ENCODE measurements at regions not wholly inside any gene's neighbourhood (a gene's known extent, or its start where the extent isn't known, plus 50 kb on each side); places are given as distances from the start of the nearest gene placed in this dataset.

DNA sequence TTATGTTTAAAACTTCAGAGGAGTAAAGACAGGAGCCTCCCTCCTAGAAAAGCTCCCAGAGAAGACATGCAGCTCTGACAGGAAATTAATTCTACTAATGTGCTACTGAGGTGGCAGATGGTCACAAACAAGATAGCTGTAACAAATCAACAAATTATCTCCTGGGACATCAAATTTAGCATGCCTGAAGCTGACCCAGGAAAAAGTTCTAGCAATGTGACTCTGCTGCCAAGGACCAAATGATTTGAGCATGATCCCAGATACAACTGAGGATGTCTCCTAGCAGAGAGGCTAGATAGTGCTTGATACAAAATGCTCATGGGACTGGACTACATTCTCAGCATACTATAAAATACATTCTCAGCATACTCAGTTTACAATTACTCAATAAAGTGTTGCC is 413.5 kb upstream of the SMC2 start:
- Histone ChIP-seq H3K36me3 (ENCODE audit: low read depth) (no peaks in the 10 kb centered on the region), H3K4me3 (ENCODE audit: severe bottlenecking) (no peak overlapping the region), H3K9me3 (ENCODE audit: severe bottlenecking) (no peaks in the 10 kb centered on the region), H3K27me3 (ENCODE audit: insufficient read depth, poor library complexity, severe bottlenecking) (no peaks in the 10 kb centered on the region), H3K4me1 (ENCODE audit: insufficient read depth, poor library complexity, severe bottlenecking) (no peaks in the 10 kb centered on the region), H3K27ac (ENCODE audit: poor library complexity, severe bottlenecking) (no peak overlapping the region)
- DNase-seq (ENCODE audit: low spot score) = no peak
- TF ChIP-seq CTCF (IDR thresholded peaks at IDR 0.05; ENCODE audit: poor library complexity, severe bottlenecking) = no peak
- ATAC-seq (ENCODE audit: low read depth) = no peak

DNA sequence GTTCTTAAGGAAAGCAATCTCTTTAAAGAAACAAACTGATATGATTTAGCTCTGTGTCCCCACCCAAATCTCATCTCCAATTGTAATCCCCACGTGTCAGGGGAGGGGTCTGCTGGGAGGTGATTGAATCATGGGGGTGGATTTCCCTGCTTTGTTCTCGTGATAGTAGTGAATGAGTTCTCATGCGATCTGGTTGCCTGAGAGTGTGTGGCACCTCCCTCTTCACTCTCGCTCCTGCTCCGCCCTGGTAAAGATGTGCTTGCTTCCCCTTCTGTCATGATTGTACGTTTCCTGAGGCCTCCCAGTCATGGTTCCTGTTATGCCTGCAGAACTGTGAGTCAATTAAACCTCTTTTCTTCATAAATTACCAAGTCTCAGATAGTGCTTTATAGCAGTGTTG is 412.7 kb upstream of the SMC2 start:
- Histone ChIP-seq H3K9me3 (ENCODE audit: severe bottlenecking) (no peaks in the 10 kb centered on the region), H3K27ac (ENCODE audit: poor library complexity, severe bottlenecking) (no peak overlapping the region), H3K4me1 (ENCODE audit: insufficient read depth, poor library complexity, severe bottlenecking) (no peaks in the 10 kb centered on the region), H3K36me3 (ENCODE audit: low read depth) (no peaks in the 10 kb centered on the region), H3K4me3 (ENCODE audit: severe bottlenecking) (no peak overlapping the region), H3K27me3 (ENCODE audit: insufficient read depth, poor library complexity, severe bottlenecking) (no peaks in the 10 kb centered on the region)
- ATAC-seq (ENCODE audit: low read depth) = no peak
- no peak for DNase-seq (ENCODE audit: low spot score)
- TF ChIP-seq CTCF (IDR thresholded peaks at IDR 0.05; ENCODE audit: poor library complexity, severe bottlenecking) = no peak

DNA sequence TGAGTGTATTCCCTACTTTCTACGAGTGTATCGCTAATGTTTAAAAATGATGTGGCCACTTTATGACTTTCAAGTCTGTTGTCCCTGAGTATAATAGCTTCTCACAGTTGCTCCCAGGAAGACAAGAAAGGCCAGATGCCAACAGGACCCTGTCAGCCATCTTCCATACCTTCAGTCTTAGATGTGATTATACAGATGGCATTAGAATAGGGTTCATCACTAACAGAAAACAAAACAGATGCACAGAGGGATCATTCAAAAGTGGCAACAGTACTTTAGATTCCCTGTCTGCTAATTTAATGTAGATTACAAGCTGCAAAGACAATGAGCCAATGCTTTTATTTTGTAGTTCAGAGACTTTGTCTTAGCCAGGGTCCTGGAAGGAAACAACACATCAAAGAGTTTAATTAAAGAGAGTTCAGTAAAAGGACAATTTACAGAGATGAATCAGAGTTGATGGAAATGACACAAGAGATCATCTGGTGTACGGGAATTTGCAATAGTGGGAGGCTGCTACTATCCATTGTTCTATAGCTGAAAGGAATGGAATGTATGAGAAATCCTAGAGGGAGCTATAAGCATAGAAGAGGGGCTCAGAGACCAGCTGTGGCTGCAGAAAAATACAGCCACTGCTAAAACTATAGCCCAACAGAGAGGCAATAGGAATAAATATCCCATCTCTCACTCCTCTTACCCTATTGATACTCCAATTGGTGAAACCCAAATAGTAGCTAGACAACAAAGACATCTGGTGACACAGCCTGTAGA is 393.7 kb upstream of the SMC2 start:
- DNase-seq (ENCODE audit: low spot score) = no peak
- no peak for TF ChIP-seq CTCF (IDR thresholded peaks at IDR 0.05; ENCODE audit: poor library complexity, severe bottlenecking)
- Histone ChIP-seq H3K4me3 (ENCODE audit: severe bottlenecking) (no peak overlapping the region), H3K4me1 (ENCODE audit: insufficient read depth, poor library complexity, severe bottlenecking) (no peaks in the 10 kb centered on the region), H3K27me3 (ENCODE audit: insufficient read depth, poor library complexity, severe bottlenecking) (no peaks in the 10 kb centered on the region), H3K9me3 (ENCODE audit: severe bottlenecking) (no peaks in the 10 kb centered on the region), H3K36me3 (ENCODE audit: low read depth) (no peaks in the 10 kb centered on the region), H3K27ac (ENCODE audit: poor library complexity, severe bottlenecking) (no peak overlapping the region)
- no peak for ATAC-seq (ENCODE audit: low read depth)

- Histone ChIP-seq H3K27me3 (ENCODE audit: insufficient read depth, poor library complexity, severe bottlenecking) (no peaks in the 10 kb centered on the region), H3K4me1 (ENCODE audit: insufficient read depth, poor library complexity, severe bottlenecking) (no peaks in the 10 kb centered on the region), H3K27ac (ENCODE audit: poor library complexity, severe bottlenecking) (no peak overlapping the region), H3K9me3 (ENCODE audit: severe bottlenecking) (no peaks in the 10 kb centered on the region), H3K36me3 (ENCODE audit: low read depth) (no peaks in the 10 kb centered on the region), H3K4me3 (ENCODE audit: severe bottlenecking) (no peak overlapping the region)
- DNase-seq (ENCODE audit: low spot score) = no peak
- no peak for TF ChIP-seq CTCF (IDR thresholded peaks at IDR 0.05; ENCODE audit: poor library complexity, severe bottlenecking)
- no peak for ATAC-seq (ENCODE audit: low read depth)
Measured at GRCh38 chr9:103702572-103702971, 391.5 kb upstream of the SMC2 start.

DNA sequence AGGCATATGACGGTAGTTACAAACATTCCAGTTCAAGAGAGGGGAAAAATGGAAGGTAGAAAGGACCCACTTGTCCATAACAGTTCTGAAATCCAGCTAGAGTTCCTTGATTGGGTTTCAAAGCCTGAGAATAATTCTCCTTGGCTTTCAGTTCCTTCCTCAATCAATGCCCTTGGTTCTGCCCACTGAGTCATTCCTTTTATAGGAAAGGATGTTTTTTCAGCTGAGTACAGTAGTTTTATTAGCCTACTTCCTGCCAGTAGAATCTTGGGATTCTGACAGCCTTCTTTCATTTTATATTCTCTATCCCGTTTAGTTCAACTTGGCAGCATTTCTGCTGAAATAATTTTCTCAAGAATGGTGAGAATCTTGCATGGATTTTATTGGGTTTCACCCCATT is 386.9 kb upstream of the SMC2 start:
- ATAC-seq (ENCODE audit: low read depth) (no peak), DNase-seq (ENCODE audit: low spot score) (no peak)
- Histone ChIP-seq H3K27ac (ENCODE audit: poor library complexity, severe bottlenecking) (no peak overlapping the region), H3K27me3 (ENCODE audit: insufficient read depth, poor library complexity, severe bottlenecking) (no peaks in the 10 kb centered on the region), H3K36me3 (ENCODE audit: low read depth) (no peaks in the 10 kb centered on the region), H3K4me1 (ENCODE audit: insufficient read depth, poor library complexity, severe bottlenecking) (no peaks in the 10 kb centered on the region), H3K9me3 (ENCODE audit: severe bottlenecking) (no peaks in the 10 kb centered on the region), H3K4me3 (ENCODE audit: severe bottlenecking) (no peak overlapping the region)
- TF ChIP-seq CTCF (IDR thresholded peaks at IDR 0.05; ENCODE audit: poor library complexity, severe bottlenecking) = no peak

Measured in RWPE2 (cell line).